Right lobe of liver (tissue), 4 donors: ENCODE measurements at regions not wholly inside any gene's neighbourhood (a gene's known extent, or its start where the extent isn't known, plus 50 kb on each side); places are given as distances from the start of the nearest gene placed in this dataset.

ENCODE experiments used
- CTCF ChIP-seq, 4 donors: fragments of 200-600 bp in 3 of 4; fragments of 450-650 bp in 1 of 4; IDR thresholded peaks; one replicate each; pipeline versions ENCODE4 v1.5.1 to v1.8.0; 2016 to 2022; ENCODE audit warnings: antibody characterized with exemption in 4 of 4, mild to moderate bottlenecking in 2 of 4
- POLR2A ChIP-seq: fragments of 450-650 bp; IDR thresholded peaks from one replicate; pipeline ENCODE4 v1.6.1; 2017; ENCODE audit warnings: antibody characterized with exemption, mild to moderate bottlenecking
- donor health status: DM: no; HTN: no; CAD: no.
- donor health status: DM: no; HTN: no; CAD: no.
- donor health status: DM: no; HTN: yes; CAD: no.

- TF ChIP-seq CTCF (IDR thresholded peaks at IDR 0.05) (no peak), POLR2A (no peak)
Measured at GRCh38 chr3:110391640-110392395, 679.8 kb upstream of the NECTIN3 start.
